ENCODE measurements at regions not wholly inside any gene's neighbourhood (a gene's known extent, or its start where the extent isn't known, plus 50 kb on each side); places are given as distances from the start of the nearest gene placed in this dataset.

GRCh38 chr7:20927976-20928375, 141.3 kb upstream of the SP8 start:
- no peak for TF ChIP-seq CEBPB (IDR thresholded peaks at IDR 0.05)
- TF ChIP-seq EP300 (IDR thresholded peaks at IDR 0.05; ENCODE audit: borderline replicate concordance) = no peak
- TF ChIP-seq REST (IDR thresholded peaks at IDR 0.05; ENCODE audit: low read depth) = no peak
- TF ChIP-seq EGR1 (IDR thresholded peaks at IDR 0.05) = no peak
- no peak for TF ChIP-seq NFIC (IDR thresholded peaks at IDR 0.05)
- TF ChIP-seq MAX (IDR thresholded peaks at IDR 0.05) = no peak
- no peak for TF ChIP-seq TAF1 (IDR thresholded peaks at IDR 0.05; ENCODE audit: low read depth)
- TF ChIP-seq TEAD4 (IDR thresholded peaks at IDR 0.05) = no peak
